K562 (cell line): ENCODE measurements at regions not wholly inside any gene's neighbourhood (a gene's known extent, or its start where the extent isn't known, plus 50 kb on each side); places are given as distances from the start of the nearest gene placed in this dataset.

Source experiments
- ATAC-seq: fragments of 200-7000 bp; cut with Tn5 transposase; 3 replicates; pipeline ENCODE4 v1.9.1; 2020; ENCODE audit warnings: moderate library complexity
- BruUV-seq: library from RNA; stranded (reverse); fragments of 400-500 nt; replicated peaks from 2 replicates; lab custom pipeline; 2021; lab: Mats Ljungman, UMichigan
- CTCF ChIA-PET: fragments of 300-600 bp; formaldehyde crosslinking; extraction: SDS; loops from one replicate; lab custom pipeline; 2021; ENCODE audit warnings: low intra/inter-chr PET ratio; lab: Yijun Ruan, JAX
- POLR2A ChIA-PET: fragments of 300-600, 350-650 bp; sonication (Branson Sonifier 250); formaldehyde crosslinking; extraction: SDS; loops from one replicate; lab custom pipeline; 2021; ENCODE audit warnings: antibody characterized with exemption, inconsistent platforms; lab: Yijun Ruan, JAX
- DNase-seq, 4 experiments: peaks; one replicate each; pipeline versions ENCODE4 v3.0.0 to v3.0.0-alpha.2; 2011 to 2018; ENCODE audit warnings: low spot score in 3 of 4, mixed read lengths in 3 of 4; ENCODE audit errors: extremely low read depth in 1 of 4
- FAIRE-seq: peaks from 2 replicates; lab custom pipeline; 2011; peaks lifted over from hg19 to GRCh38; lab: Jason Lieb, UNC
- H2AFZ ChIP-seq: 2 replicates; pipeline ENCODE4 v1.6.0; 2011; ENCODE audit warnings: low read depth, low read length, control low read depth, inconsistent platforms
- H3K27ac ChIP-seq: fragments of 200-600 bp; 3 replicates; pipeline ENCODE4 v1.8.0; 2011; ENCODE audit warnings: low read depth, mild to moderate bottlenecking, control low read depth, inconsistent platforms, low read length, moderate library complexity, mixed read lengths; ENCODE audit errors: extremely low read depth
- H3K27me3 ChIP-seq, 2 experiments: fragments of 300-600 bp in 1 of 2; 2 replicates in 1 of 2; 3 replicates in 1 of 2; pipeline versions ENCODE4 v1.6.0 to v1.8.0; 2011; ENCODE audit warnings: inconsistent platforms in 2 of 2, low read length in 2 of 2, mild to moderate bottlenecking in 1 of 2, mixed read lengths in 1 of 2, moderate library complexity in 1 of 2; ENCODE audit not compliant: control insufficient read depth in 2 of 2, insufficient read depth in 2 of 2
- H3K36me3 ChIP-seq: fragments of 300-600 bp; 3 replicates; pipeline ENCODE4 v1.8.0; 2011; ENCODE audit warnings: mild to moderate bottlenecking, low read length, inconsistent platforms; ENCODE audit not compliant: control insufficient read depth, insufficient read depth
- H3K4me1 ChIP-seq, 2 experiments: fragments of 200-600 bp in 1 of 2; replicated peaks in 1 of 2; 2 replicates in 1 of 2; 3 replicates in 1 of 2; pipeline versions ENCODE4 v1.5.1 to v1.8.0; 2011; ENCODE audit warnings: inconsistent platforms in 2 of 2, low read length in 2 of 2, mild to moderate bottlenecking in 1 of 2, mixed read lengths in 1 of 2, moderate library complexity in 1 of 2; ENCODE audit not compliant: control insufficient read depth in 2 of 2, insufficient read depth in 2 of 2
- H3K4me2 ChIP-seq: 2 replicates; pipeline ENCODE4 v1.6.1; 2011; ENCODE audit warnings: low read length, control low read depth, inconsistent platforms, mixed read lengths; ENCODE audit not compliant: insufficient read depth
- H3K4me3 ChIP-seq: fragments of 200-600 bp; sonication (generic), shearing (Covaris generic); 2 replicates; pipeline ENCODE4 v1.5.1; 2016; ENCODE audit warnings: control low read depth, inconsistent platforms
- H3K79me2 ChIP-seq: fragments of 200-600 bp; 3 replicates; pipeline ENCODE4 v1.8.0; 2011; ENCODE audit warnings: low read length, inconsistent platforms; ENCODE audit not compliant: control insufficient read depth, insufficient read depth
- H3K9ac ChIP-seq, 2 experiments: 2 replicates each; pipeline versions ENCODE4 v1.6.0 to v1.6.1; 2011; ENCODE audit warnings: low read depth in 2 of 2, low read length in 2 of 2, control low read depth in 1 of 2, inconsistent platforms in 1 of 2, mild to moderate bottlenecking in 1 of 2, mixed read lengths in 1 of 2; ENCODE audit not compliant: insufficient read depth in 1 of 2
- H3K9me1 ChIP-seq: one replicate; pipeline ENCODE4 v1.6.0; 2011; ENCODE audit warnings: inconsistent platforms, mild to moderate bottlenecking, low read length, moderate library complexity; ENCODE audit not compliant: control insufficient read depth, insufficient read depth
- H3K9me3 ChIP-seq: replicated peaks from 2 replicates; pipeline ENCODE4 v1.5.1; 2011; ENCODE audit warnings: low read depth, low read length, inconsistent platforms; ENCODE audit not compliant: control insufficient read depth, insufficient read depth
- H4K20me1 ChIP-seq: replicated peaks from 2 replicates; pipeline ENCODE4 v1.6.1; 2011; ENCODE audit warnings: low read length, inconsistent platforms, mixed read lengths; ENCODE audit not compliant: control insufficient read depth, insufficient read depth
- ARID2 ChIP-seq: fragments of 450-650 bp; IDR thresholded peaks from 2 replicates; pipeline ENCODE4 v1.6.1; 2017; ENCODE audit warnings: antibody characterized with exemption, mild to moderate bottlenecking
- C11orf30 ChIP-seq: fragments of 450-650 bp; IDR thresholded peaks from 2 replicates; pipeline ENCODE4 v1.6.1; 2016; ENCODE audit warnings: low read depth, mild to moderate bottlenecking
- ERF ChIP-seq: fragments of 450-650 bp; formaldehyde crosslinking; IDR thresholded peaks from 2 replicates; pipeline ENCODE4 v1.4.0; 2020; ENCODE audit warnings: mild to moderate bottlenecking, mixed read lengths
- HDAC3 ChIP-seq: fragments of 450-650 bp; IDR thresholded peaks from 2 replicates; pipeline ENCODE4 v1.6.1; 2018; ENCODE audit warnings: borderline replicate concordance, mild to moderate bottlenecking, moderate library complexity; ENCODE audit not compliant: partially characterized antibody
- HMGN3 ChIP-seq: IDR thresholded peaks from 2 replicates; pipeline ENCODE4 v1.6.1; 2011; ENCODE audit warnings: borderline replicate concordance, low read depth, mild to moderate bottlenecking, mixed read lengths, low read length; ENCODE audit not compliant: insufficient read length; ENCODE audit errors: extremely low read depth
- HNRNPK ChIP-seq: fragments of 200-400 bp; formaldehyde crosslinking; IDR thresholded peaks from one replicate; pipeline ENCODE4 v1.6.1; 2018; ENCODE audit warnings: mild to moderate bottlenecking, low read depth, low read length; ENCODE audit not compliant: poor library complexity, severe bottlenecking
- NCOA2 ChIP-seq, 2 experiments: fragments of 450-650 bp; IDR thresholded peaks; 2 replicates each; pipeline ENCODE4 v1.6.1; 2018; ENCODE audit warnings: mild to moderate bottlenecking in 2 of 2, moderate library complexity in 1 of 2; ENCODE audit not compliant: partially characterized antibody in 2 of 2
- PTRF ChIP-seq: fragments of 450-650 bp; IDR thresholded peaks from 2 replicates; pipeline ENCODE4 v1.6.1; 2016; ENCODE audit warnings: mild to moderate bottlenecking, missing genetic modification characterization, missing compliant biosample characterization
- PTTG1 ChIP-seq: fragments of 450-650 bp; IDR thresholded peaks from 2 replicates; pipeline ENCODE4 v1.6.1; 2016; ENCODE audit warnings: low read depth, mild to moderate bottlenecking, missing genetic modification characterization, missing compliant biosample characterization
- SETDB1 ChIP-seq: IDR thresholded peaks from one replicate; pipeline ENCODE4 v1.6.1; 2012; ENCODE audit warnings: low read length, control low read depth, inconsistent platforms
- ZNF217 ChIP-seq: sonication (generic); formaldehyde crosslinking; IDR thresholded peaks from 2 replicates; pipeline ENCODE4 v1.8.0; 2022; ENCODE audit warnings: mild to moderate bottlenecking, missing genetic modification reagents
- ZNF431 ChIP-seq: sonication (generic); formaldehyde crosslinking; IDR thresholded peaks from 2 replicates; pipeline ENCODE4 v1.8.0; 2022; ENCODE audit warnings: mild to moderate bottlenecking, missing genetic modification reagents
- ZNF507 ChIP-seq: conservative IDR thresholded peaks from 2 replicates; pipeline ENCODE4 v1.6.1; 2017; ENCODE audit warnings: missing genetic modification characterization, missing compliant biosample characterization
- ZNF561 ChIP-seq: fragments of 450-650 bp; formaldehyde crosslinking; conservative IDR thresholded peaks from 2 replicates; pipeline ENCODE4 v1.4.0; 2020; ENCODE audit warnings: mild to moderate bottlenecking, moderate library complexity
- ZNF589 ChIP-seq: fragments of 200-800 bp; sonication (Bioruptor generic); IDR thresholded peaks from 2 replicates; pipeline ENCODE4 v1.6.1; 2016; ENCODE audit warnings: low read depth, missing genetic modification characterization, missing compliant biosample characterization
- WGBS: fragments of 100-300 bp; shearing (Covaris generic); methylation state at CpG from one replicate; pipeline ENCODE4 v1.1.6; 2016; ENCODE audit warnings: low coverage, mixed read lengths; ENCODE audit not compliant: insufficient coverage; ENCODE audit errors: missing lambda C conversion rate; 5-methylcytosine and 5-hydroxymethylcytosine counted together
- in situ Hi-C: fragments of 300-500 bp; cut with MboI; formaldehyde crosslinking; loops from 4 replicates; pipeline ENCODE4 v1.15.0; 2018; ENCODE audit warnings: inconsistent platforms, mixed read lengths
- intact Hi-C: fragments of 100-400 bp; cut with micrococcal nuclease; formaldehyde crosslinking; loops from 2 replicates; pipeline ENCODE4 v1.14.2; 2022
- TF ChIP-seq, protein P1 (sequence below): fragments of 450-650 bp; IDR thresholded peaks from 2 replicates; pipeline ENCODE4 v1.6.1; 2014; ENCODE audit warnings: low read depth, mild to moderate bottlenecking, moderate library complexity, borderline replicate concordance
- TF ChIP-seq, protein P2 (sequence below): sonication (generic); formaldehyde crosslinking; IDR thresholded peaks from 2 replicates; pipeline ENCODE4 v1.4.0; 2020; ENCODE audit warnings: mild to moderate bottlenecking, missing genetic modification reagents
- TF ChIP-seq, protein P3 (sequence below): fragments of 450-650 bp; formaldehyde crosslinking; IDR thresholded peaks from 2 replicates; pipeline ENCODE4 v1.4.0; 2022; ENCODE audit warnings: missing genetic modification characterization

DNA sequence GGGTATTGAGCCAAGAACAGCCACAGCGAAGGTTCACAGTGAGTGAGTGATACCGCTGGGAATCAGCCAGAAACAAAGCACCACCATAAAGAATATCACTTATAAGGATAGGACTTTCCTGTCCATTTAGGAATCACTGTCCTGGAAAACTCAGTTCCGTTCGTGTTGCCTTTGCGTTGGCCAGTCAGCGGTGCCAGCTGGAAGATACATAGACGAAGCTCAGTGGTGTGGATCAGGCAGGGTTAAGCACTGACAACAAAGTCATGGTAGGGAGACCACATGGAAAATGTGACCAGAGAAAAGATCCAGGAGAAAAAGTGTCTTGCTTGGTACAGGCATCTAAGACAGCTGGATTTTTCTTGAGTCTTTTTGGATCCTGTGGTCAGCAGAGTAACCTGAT, 579.7 kb upstream of the DPP6 start:
- POLR2A ChIA-PET: no interaction called here
- Histone ChIP-seq H4K20me1 (no peaks in the 10 kb centered on the region; the same call in 1 of the 2 replicates), H3K9me3 (no peaks in the 10 kb centered on the region), H3K4me3 (no peak overlapping the region), H3K9me1 (no peaks in the 10 kb centered on the region), H3K27me3 (peaks cover 12 to 18% of the 10 kb centered on the region in 2 experiments), H3K36me3 (no peaks in the 10 kb centered on the region), H3K27ac (no peak overlapping the region), H3K79me2 (no peaks in the 10 kb centered on the region), H3K4me2 (no peak overlapping the region), H3K4me1 (peaks cover 0 to 3% of the 10 kb centered on the region in 2 experiments; a peak in 2 of 5 replicates), H2AFZ (no peak overlapping the region), H3K9ac (no peak overlapping the region)
- in situ Hi-C loops (no loop called here), intact Hi-C loops (no loop called here)
- WGBS: 3% methylated on average over 7 of the region's 7 CpGs
- CTCF ChIA-PET: no interaction called here
- DNase-seq: no peak
- FAIRE-seq: no peak
- no TSS peak for BruUV-seq
- TF ChIP-seq HMGN3 (no peak), PTTG1 (tag) (no peak), PTRF (tag) (no peak), ERF (CRISPR knock-in tag) (no peak), C11orf30 (no peak), NCOA2 (IDR thresholded peaks at IDR 0.05; ENCODE audit: partially characterized antibody in 2 of 2) (no peak), ZNF217 (no peak), ZNF431 (no peak), ZNF507 (tag) (no peak), ZNF589 (CRISPR knock-in tag) (no peak), SETDB1 (no peak), HDAC3 (no peak), ZNF561 (no peak), HNRNPK (no peak), ARID2 (no peak)
- TF ChIP-seq, protein P1, sequence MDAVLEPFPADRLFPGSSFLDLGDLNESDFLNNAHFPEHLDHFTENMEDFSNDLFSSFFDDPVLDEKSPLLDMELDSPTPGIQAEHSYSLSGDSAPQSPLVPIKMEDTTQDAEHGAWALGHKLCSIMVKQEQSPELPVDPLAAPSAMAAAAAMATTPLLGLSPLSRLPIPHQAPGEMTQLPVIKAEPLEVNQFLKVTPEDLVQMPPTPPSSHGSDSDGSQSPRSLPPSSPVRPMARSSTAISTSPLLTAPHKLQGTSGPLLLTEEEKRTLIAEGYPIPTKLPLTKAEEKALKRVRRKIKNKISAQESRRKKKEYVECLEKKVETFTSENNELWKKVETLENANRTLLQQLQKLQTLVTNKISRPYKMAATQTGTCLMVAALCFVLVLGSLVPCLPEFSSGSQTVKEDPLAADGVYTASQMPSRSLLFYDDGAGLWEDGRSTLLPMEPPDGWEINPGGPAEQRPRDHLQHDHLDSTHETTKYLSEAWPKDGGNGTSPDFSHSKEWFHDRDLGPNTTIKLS: no peak
- TF ChIP-seq, protein P2, sequence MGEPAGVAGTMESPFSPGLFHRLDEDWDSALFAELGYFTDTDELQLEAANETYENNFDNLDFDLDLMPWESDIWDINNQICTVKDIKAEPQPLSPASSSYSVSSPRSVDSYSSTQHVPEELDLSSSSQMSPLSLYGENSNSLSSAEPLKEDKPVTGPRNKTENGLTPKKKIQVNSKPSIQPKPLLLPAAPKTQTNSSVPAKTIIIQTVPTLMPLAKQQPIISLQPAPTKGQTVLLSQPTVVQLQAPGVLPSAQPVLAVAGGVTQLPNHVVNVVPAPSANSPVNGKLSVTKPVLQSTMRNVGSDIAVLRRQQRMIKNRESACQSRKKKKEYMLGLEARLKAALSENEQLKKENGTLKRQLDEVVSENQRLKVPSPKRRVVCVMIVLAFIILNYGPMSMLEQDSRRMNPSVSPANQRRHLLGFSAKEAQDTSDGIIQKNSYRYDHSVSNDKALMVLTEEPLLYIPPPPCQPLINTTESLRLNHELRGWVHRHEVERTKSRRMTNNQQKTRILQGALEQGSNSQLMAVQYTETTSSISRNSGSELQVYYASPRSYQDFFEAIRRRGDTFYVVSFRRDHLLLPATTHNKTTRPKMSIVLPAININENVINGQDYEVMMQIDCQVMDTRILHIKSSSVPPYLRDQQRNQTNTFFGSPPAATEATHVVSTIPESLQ (CRISPR knock-in tag): no peak
- TF ChIP-seq, protein P3, sequence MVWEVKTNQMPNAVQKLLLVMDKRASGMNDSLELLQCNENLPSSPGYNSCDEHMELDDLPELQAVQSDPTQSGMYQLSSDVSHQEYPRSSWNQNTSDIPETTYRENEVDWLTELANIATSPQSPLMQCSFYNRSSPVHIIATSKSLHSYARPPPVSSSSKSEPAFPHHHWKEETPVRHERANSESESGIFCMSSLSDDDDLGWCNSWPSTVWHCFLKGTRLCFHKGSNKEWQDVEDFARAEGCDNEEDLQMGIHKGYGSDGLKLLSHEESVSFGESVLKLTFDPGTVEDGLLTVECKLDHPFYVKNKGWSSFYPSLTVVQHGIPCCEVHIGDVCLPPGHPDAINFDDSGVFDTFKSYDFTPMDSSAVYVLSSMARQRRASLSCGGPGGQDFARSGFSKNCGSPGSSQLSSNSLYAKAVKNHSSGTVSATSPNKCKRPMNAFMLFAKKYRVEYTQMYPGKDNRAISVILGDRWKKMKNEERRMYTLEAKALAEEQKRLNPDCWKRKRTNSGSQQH: no peak
- no peak; the same call in 2 of the 3 replicates for ATAC-seq
